ENCODE measurements at regions not wholly inside any gene's neighbourhood (a gene's known extent, or its start where the extent isn't known, plus 50 kb on each side); places are given as distances from the start of the nearest gene placed in this dataset.
"Not testable (repeated sequence)": the region's sequence is repeated elsewhere in the genome, so short reads cannot be mapped to it uniquely, and the experiment has no call there.

GRCh38 chr9:102507044-102507687 is 488.0 kb upstream of the CYLC2 start:
- CTCF ChIA-PET, result no interaction called here
- DNase-seq (ENCODE audit: low read depth), result no peak
- TF ChIP-seq CTCF (IDR thresholded peaks at IDR 0.05; ENCODE audit: insufficient read depth, low read depth, low read length), result no peak
- Histone ChIP-seq H3K4me3 (ENCODE audit: low read depth, low read length) (no peak overlapping the region), H3K27me3 (ENCODE audit: control insufficient read depth, insufficient read depth, low read length) (no peaks in the 10 kb centered on the region), H3K36me3 (ENCODE audit: control insufficient read depth, insufficient read depth, low read length) (no peaks in the 10 kb centered on the region)
- POLR2A ChIA-PET, result no interaction called here

- no peak overlapping the region for H3K4me3 ChIP-seq (ENCODE audit: low read depth, low read length)
- no peaks in the 10 kb centered on the region for H3K27me3 ChIP-seq (ENCODE audit: control insufficient read depth, insufficient read depth, low read length)
- H3K36me3 ChIP-seq (ENCODE audit: control insufficient read depth, insufficient read depth, low read length), result no peaks in the 10 kb centered on the region
- ChIA-PET CTCF (no interaction called here), POLR2A (no interaction called here)
- DNase-seq (ENCODE audit: low read depth), result no peak
- TF ChIP-seq CTCF (IDR thresholded peaks at IDR 0.05; ENCODE audit: insufficient read depth, low read depth, low read length), result no peak
Observed at GRCh38 chr9:102506406-102506805, 488.7 kb upstream of the CYLC2 start.

- CTCF ChIA-PET, result no interaction called here
- no peak overlapping the region for H3K4me3 ChIP-seq (ENCODE audit: low read depth, low read length)
Observed at GRCh38 chr9:102499468-102499867, 495.7 kb upstream of the CYLC2 start.

GRCh38 chr9:102497709-102498108 is 497.4 kb upstream of the CYLC2 start:
- CTCF ChIA-PET, result no interaction called here
- TF ChIP-seq CTCF (IDR thresholded peaks at IDR 0.05; ENCODE audit: insufficient read depth, low read depth, low read length), result no peak
- DNase-seq (ENCODE audit: low read depth), result no peak
- no peaks in the 10 kb centered on the region for H3K36me3 ChIP-seq (ENCODE audit: control insufficient read depth, insufficient read depth, low read length)
- H3K27me3 ChIP-seq (ENCODE audit: control insufficient read depth, insufficient read depth, low read length), result no peaks in the 10 kb centered on the region
- POLR2A ChIA-PET, result no interaction called here
- H3K4me3 ChIP-seq (ENCODE audit: low read depth, low read length), result no peak overlapping the region

More at GRCh38 chr9:102499468-102499867, 495.7 kb upstream of the CYLC2 start:
- Histone ChIP-seq H3K27me3 (ENCODE audit: control insufficient read depth, insufficient read depth, low read length) (no peaks in the 10 kb centered on the region), H3K36me3 (ENCODE audit: control insufficient read depth, insufficient read depth, low read length) (no peaks in the 10 kb centered on the region)
- POLR2A ChIA-PET, result no interaction called here
- TF ChIP-seq CTCF (IDR thresholded peaks at IDR 0.05; ENCODE audit: insufficient read depth, low read depth, low read length), result no peak
- no peak for DNase-seq (ENCODE audit: low read depth)

GRCh38 chr9:102486976-102487375 is 508.2 kb upstream of the CYLC2 start:
- H3K4me3 ChIP-seq (ENCODE audit: low read depth, low read length); POLR2A ChIA-PET; DNase-seq (ENCODE audit: low read depth); H3K27me3 ChIP-seq (ENCODE audit: control insufficient read depth, insufficient read depth, low read length); H3K36me3 ChIP-seq (ENCODE audit: control insufficient read depth, insufficient read depth, low read length); CTCF ChIA-PET: not testable (repeated sequence)

- POLR2A ChIA-PET, result no interaction called here
- TF ChIP-seq CTCF (IDR thresholded peaks at IDR 0.05; ENCODE audit: insufficient read depth, low read depth, low read length), result no peak
- DNase-seq (ENCODE audit: low read depth), result no peak
Observed at GRCh38 chr9:102483651-102484050, 511.5 kb upstream of the CYLC2 start.

More at GRCh38 chr9:102483651-102484050, 511.5 kb upstream of the CYLC2 start:
- Histone ChIP-seq H3K27me3 (ENCODE audit: control insufficient read depth, insufficient read depth, low read length) (no peaks in the 10 kb centered on the region), H3K4me3 (ENCODE audit: low read depth, low read length) (no peak overlapping the region), H3K36me3 (ENCODE audit: control insufficient read depth, insufficient read depth, low read length) (no peaks in the 10 kb centered on the region)
- CTCF ChIA-PET, result no interaction called here

Measured in BJ (cell line).